Inflammatory macrophage treated with lipopolysaccharide for 1 hour (primary cell): ENCODE measurements at regions not wholly inside any gene's neighbourhood (a gene's known extent, or its start where the extent isn't known, plus 50 kb on each side); places are given as distances from the start of the nearest gene placed in this dataset.

Source experiments
- DNase-seq, 2 donors: peaks; one replicate each; pipeline ENCODE4 v3.0.0-alpha.2; 2020 to 2022

DNA sequence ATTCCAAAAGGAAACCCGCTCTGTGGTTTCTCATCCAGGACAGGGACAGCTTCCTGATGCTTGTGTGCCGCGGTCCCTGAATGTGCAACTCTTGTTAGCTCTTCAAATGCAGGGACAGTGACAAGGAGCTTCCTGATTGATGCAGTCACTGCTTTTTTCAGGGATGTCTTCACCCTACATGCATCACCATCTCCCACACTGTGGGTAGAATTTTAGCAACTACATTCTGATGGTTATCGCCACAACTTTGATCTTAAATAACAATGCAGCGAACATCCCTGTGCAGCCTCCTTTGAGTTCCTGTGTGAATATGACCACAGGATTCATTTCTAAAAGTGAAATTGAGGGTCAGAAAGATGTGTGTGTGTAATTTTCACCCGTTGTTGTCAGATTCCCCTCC, 115.0 kb downstream of the GGTLC2 start:
- DNase-seq, result no peak

DNA sequence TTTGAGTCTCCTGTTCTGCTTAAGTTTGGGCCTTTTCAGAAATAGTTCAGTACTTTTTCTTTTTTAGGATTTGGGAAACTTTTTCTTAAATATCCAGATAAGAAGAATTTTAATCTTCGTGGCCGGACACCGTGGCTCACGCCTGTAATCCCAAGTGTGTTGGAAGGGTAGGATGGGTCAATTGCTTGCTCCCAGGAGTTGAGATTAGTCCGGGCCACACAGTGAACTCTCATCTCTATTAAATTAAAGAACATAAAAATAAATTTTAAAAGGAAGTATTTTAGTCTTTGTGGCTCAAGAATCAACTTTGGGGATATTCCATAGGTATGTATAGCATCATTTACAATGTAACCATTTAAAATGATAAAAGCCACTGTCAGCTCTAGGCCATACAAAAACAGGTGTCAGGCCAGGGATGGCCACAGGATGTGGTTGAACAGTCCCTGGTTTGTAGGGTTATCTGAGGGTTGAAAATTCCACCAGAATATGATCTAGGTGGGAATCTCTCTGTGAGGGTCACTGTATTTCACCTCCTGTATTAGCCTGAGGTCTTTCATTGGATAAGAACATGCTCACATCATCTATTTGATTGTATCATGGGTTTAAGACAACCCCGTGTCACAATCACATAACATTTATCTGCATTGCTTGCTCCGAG, 115.6 kb downstream of the GGTLC2 start:
- DNase-seq, result no peak

DNA sequence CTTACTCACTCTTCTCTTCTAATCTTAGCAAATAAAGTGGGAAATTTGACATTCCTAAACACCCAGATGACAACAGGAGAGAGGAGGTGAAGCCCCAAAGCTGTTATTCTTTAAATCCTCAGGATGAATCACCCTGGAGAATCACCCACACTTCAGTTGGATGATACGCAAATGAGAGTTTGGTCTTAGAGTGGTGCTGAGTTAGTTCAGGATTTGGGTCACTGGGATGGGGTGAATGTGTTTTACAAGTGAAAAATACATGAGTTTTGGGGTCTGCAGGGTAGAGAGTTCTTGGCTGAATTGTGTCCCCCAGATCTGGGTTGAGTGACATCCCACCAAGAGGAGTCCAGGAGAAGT, 117.2 kb downstream of the GGTLC2 start:
- DNase-seq, result no peak

DNA sequence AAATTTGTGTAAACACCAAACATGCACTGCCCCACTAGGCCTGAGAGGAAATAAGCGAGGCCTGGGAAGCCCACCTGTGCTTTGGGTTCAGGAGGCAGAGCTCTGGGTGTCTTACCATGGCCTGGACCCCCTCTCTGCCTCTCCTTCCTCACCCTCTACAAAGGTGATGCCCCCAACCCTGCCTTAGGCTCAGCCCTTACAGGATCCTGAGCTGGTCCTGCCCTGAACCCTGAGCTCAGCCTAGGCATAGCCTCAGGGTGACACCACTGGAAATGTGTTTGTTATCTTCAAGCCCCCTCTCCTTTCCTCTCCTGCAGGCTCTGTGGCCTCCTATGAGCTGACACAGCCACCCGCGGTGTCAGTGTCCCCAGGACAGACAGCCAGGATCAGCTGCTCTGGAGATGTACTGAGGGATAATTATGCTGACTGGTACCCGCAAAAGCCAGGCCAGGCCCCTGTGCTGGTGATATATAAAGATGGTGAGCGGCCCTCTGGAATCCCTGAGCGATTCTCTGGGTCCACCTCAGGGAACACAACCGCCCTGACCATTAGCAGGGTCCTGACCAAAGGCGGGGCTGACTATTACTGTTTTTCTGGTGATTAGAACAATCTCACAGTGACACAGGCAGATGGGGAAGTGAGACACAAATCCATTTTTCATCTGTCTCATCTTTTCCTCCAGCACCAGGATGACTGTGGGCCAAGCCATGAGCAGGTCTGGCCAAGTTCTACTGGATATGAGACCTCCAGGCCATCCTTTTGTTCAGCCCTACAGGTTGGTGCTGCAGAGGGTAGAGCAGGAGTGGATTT, 117.8 kb downstream of the GGTLC2 start:
- DNase-seq, result no peak

DNA sequence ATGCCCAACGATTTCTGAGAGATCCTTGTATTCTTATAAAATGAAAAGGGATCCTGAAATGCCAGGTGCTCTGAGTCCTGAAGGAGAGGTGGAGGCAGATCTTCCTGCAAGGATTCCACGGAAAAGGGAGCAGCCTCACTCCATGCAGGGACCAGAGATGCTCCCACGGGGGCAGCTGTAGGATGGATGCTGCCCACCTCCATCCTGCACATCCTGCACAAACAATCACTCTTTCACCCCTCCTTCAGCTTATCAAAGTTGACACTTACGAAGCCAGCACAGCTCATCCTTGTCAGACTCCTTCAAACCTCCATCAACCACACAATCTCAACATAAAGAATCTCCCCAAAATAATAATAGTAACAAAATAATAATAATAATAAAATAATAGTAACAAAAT, 119.1 kb downstream of the GGTLC2 start:
- no peak for DNase-seq

DNA sequence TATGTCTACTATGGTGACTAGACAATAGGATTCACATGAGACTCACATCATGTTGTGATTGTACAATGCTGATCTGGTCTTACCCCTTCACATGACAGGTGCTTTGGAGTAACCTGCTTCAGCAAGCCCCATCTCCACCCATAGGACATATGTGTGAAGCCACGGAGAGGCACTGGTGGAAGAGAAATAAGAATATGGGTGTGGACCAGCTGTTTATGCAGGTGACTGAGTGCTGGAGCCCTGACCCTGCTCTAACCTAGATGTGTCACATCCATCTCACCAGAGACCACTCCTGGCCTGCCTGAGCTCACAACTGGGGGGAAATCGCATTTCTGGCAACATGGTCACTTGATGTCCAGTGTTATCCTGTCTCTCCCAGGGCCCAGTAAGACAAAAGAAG, 119.7 kb downstream of the GGTLC2 start:
- no peak for DNase-seq

DNA sequence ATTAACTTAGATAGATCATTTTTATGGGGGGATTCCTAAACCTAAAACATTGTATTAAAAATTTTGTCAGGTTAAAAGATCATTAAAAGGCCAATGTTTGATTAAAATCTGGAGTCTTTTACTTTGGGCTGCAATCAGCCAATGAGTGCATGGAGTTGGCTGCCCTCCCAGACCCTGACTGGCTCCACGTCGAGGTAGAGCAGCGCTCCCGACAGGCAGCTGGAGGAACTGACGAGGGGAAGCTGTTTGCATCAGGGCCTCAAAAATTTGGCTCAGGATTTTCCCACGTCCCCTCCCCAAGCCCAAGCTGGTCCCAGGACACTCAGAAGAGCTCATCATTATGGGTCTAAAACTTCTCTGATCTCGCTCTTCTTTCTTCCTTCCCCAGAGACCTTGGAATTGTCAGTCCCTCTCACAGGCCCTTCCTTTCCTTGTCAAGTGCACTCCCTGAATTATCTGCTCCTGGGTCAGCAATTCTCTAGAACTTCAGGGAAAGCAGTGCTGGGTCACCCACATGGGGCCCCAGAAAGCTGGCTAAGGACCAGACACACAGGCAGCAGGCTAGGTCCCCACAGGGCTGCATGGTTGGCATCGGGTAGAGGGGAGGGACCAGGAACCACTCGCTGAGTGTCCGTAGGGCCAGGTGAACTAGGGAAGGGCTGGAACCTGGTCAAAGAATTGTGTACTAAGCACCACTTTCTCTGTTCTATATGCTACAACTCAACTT, 119.6 kb upstream of the IGLL5 start:
- no peak for DNase-seq

DNA sequence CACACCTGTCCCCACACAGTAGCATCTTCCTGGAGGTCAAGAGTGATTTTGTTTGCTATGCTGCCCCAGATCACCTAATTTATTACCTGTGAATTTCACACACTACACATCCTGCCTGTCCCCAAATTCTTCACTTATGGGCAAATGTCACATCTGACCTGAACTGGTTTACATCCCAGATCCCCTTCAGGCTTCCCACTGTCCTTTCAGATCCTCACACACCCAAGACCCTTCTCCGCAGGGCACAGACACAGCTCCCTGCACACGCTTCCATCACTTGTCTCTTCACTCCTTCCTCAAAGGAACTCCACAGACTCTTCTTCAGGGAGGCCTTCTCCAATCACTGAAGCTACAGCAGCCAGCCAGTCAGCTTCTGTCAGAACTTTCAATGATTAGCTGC, 118.7 kb upstream of the IGLL5 start:
- DNase-seq, result no peak

DNA sequence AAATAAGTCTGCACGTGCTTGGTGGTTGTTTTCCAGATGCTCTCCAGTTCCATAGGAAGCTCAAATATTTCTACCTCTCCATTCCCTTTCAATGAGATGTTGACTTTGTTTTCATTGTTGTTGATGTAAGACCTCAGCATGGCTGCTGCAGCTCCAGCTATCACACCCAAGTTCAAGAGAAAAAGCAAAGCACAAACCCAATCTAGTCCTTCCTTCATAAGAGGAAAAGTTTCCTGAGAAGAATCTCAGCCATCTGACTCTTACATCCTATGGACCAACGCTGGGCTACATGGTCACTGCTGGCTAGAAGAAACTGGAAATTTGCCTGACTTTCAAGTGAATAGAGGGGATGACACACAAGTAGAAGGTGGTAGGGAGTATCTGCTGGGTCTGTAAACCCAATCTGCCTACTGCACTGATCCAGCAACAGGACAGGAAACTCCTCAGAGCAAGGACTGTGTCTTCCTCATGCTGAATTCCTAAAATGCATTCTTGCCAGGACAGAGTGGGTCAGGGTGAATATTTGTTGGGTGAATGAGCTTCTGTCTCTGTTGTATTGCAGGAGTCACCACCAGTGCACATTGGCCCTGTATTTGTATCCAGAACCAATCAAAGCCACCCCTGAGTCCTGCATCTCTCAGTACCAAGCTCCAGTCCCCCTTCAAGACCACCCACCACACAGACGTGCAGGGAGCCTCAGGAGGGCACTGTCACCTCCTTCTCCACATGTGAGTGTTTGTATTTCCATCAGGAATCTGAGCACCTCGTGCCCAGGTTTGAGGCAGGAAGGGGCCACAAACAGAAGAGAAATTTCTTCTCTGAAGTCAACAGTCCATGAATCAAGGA, 118.0 kb upstream of the IGLL5 start:
- DNase-seq, result no peak

DNA sequence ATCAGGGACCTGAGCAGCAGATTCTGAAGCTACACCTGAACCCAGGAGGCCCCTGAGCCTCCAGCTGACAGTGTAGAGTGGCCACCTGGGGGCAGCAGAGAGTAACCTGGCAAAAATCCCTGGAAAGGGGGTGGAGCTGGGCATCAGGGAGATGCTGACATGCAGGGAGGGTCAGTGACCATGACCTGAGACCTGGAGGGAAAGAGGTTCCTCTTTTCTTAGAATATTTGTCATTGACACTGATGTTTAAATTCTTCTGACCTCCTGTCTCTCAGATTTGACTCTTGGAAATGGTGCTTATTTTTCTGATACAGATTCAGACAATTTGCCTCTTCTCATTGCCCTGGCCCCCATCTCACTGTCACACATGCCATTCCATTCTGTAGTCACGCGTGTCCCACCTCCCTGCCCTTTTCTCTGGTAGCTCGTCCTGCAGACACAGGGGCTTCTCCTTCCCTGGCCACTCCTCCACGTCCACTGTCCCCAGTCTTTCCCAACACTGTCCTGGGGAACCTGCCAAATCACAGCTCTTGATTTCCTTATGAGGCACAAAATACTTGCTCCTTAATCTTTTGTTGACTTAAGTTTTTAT, 117.2 kb upstream of the IGLL5 start:
- DNase-seq, result peak; percentile 12 to 71

DNA sequence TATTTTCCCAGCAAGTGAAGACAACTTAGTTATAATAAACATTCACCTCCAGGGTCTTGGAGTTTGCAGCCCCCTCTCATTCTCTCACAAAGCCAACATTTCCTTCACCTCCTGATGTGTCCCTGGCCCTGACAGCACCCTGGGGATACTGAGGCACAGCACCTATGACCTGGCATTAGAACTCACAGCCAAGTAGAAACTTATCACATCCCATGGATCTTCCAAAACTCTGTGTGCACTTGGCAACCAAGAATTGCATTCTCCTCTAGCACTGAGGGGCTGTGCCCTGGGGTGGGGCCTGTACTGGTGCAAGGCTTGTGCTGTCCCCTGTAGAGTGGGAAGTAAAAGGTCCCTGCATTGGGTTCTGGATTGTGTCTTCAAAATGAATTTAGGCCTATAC, 116.7 kb upstream of the IGLL5 start:
- no peak for DNase-seq

DNA sequence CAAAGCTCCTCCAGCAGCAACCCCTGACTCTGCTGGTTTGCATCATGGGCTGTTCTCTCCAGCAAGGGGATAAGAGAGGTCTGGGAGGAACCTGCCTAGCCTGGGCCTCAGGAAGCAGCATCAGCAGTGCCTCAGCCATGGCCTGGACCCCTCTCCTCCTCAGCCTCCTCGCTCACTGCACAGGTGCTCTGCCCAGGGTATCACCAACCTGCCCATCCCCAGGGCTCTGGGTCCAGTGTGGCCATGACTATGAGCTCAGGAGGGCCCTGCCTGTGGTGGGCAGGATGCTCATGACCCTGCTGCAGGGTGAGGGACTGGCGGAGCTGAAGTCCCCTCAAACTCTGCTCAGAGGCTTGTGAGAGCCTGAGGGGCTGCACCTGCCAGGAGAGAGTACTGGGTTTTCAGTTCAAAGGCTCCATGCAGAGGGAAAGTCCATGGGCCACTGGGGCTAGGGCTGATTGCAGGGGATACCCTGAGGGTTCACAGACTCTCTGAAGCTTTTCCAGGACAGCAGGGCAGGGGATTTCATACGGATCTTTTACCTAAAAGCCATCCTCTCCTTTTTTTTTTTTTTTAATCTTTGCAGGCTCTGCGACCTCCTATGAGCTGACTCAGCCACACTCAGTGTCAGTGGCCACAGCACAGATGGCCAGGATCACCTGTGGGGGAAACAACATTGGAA, 115.8 kb upstream of the IGLL5 start:
- no peak for DNase-seq

DNA sequence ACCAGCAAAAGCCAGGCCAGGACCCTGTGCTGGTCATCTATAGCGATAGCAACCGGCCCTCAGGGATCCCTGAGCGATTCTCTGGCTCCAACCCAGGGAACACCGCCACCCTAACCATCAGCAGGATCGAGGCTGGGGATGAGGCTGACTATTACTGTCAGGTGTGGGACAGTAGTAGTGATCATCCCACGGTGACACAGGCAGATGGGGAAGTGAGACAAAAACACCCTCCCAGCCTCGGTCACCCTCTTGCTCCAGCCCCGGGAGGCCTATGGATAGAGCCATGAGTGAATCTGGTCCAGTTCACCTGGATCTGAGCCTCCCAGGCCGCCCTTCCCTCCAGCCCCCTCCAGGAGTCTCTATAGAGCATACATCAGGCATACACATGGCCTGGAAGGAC, 115.2 kb upstream of the IGLL5 start:
- DNase-seq, result no peak

DNA sequence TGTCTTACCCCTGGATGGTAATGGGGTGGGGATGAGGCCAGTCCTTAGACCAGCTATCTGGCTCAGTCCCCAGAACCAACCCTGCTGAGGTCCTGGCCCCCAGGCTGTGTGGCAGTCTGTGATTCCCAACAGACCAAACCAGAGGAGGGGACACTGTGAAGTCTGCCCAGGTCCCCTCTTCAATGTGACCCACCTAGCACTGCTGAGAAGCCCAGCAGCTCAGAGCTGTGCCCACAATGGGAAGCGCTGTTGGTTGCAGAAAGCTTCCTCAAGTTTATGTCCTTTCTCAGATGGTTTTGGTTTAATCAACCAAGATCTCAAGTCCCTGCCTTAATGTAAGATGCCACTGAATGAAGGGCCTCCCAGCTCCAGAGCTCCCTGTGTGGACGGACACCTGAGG, 114.7 kb upstream of the IGLL5 start:
- DNase-seq, result no peak

DNA sequence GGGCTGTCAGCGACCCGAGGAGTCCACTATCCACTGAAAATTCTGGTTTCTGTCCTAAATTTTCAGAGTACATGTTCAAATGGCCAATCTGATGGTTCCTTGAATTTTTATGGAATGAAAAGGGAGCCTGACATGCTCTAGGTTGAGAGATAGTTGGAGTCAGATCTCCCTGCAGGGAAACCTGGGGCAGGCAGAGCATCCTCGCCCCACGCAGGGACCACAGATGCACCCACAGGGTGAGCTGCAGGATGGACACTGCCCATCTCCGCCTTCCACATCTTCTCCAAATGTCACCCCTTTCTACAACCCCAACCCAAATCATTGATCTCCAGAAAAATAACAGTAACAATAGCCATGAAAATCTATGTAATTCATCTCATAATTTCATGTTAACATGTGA, 114.2 kb upstream of the IGLL5 start:
- no peak for DNase-seq

DNA sequence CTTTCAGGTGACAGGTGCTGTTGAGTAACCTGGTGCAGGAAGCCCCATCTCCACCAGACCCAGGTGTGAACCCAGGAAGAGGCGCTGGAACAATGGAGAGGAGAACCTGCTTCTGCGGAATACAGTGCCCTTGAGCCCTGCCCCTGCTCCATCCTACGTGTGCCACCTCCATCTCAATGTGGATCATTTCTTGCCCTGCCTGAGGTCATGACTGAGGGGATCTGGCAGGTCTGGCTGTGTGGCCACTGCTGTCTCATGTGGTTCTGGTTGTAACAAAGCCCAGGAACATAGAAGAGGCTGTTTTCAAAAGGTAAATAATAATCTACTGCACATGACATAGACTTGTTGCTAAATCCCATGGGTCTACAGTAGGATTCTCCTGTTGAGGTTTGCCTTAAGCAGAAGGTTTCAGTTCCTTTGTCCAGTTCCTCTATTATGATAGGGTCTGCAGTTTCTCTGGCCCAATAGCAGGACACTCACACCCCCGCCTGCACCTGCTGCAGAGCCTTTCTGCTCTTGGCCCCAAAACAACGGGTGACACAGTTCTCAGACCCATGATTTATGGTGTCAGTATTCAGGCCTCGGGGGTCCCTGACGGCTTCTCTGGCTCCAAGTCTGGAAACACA, 113.5 kb upstream of the IGLL5 start:
- DNase-seq, result peak; percentile 34 to 48

DNA sequence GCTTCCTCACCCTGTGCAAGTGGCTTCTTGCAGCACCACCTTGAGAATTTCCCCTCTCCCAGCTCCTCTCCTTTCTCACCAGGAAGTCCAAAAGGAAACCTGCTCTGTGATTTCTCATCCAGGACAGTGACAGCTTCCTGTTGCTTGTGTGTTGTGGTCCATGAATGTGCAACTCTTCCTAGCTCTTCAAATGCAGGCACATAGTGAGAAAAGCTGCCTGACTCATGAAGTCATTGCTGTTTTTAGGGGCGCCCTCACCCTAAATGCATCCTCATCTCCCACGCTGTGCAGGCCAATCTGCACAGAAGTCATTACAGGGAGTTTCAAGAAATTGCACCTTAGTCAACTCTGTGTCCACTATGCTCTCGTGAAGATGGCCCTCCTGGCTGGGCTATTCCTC, 112.9 kb upstream of the IGLL5 start:
- peak; percentile 8 to 22 for DNase-seq

DNA sequence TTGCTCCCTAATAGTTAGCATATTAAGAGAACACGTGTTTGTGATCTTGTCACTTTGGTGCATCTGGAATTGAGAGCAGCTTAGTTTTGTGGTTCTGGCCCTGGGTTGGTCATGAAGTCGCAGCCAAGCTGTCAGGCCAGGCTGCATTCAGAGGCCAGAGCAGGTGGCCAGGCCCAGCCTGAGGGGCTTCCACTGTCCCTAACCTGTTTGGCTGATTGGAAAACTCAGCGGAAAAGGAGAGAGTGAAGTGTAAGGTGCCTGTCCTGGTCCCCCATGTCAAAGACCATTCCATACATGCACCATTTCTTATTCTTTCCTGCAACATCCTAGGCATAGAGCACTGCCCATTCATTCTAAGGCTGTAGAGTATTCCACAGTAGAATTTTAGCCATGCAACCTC, 111.5 kb upstream of the IGLL5 start:
- no peak for DNase-seq

DNA sequence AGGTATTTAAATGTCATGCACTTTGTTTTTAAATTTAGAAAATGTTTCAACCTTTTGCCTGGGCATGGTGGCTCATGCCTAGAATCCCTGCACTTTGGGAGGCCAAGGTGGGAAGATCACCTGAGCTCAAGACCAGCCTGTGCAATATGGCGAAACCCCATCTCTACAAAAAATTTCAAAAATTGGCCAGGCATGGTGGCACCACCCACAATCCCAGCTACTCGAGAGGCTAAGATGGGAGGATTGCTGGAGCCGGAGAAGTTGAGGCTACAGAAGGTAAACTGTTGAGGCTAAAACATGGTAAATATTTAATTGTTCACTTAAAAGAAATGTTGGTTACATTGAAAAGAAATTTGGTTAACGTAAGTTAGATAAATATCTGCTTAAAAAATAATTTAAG, 108.4 kb upstream of the IGLL5 start:
- no peak for DNase-seq

DNA sequence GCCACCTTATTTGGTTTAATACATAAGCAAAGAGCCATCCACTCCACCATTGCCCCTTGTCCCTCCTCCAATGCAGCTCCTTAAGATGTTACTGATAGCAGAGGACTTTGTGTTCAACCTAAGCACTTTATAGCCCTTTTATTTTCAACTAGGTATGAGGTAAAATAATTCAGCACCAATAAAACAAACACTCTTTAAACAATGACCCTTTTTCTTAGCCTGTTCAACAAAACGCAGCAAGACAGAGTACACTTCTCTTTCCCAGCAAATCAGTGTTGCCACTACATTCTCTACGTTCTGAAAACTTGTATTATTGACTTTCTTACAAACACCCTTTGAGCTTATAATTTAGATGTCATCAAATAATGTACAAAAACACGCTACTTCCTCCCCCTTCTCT, 104.0 kb upstream of the IGLL5 start:
- DNase-seq, result no peak

DNA sequence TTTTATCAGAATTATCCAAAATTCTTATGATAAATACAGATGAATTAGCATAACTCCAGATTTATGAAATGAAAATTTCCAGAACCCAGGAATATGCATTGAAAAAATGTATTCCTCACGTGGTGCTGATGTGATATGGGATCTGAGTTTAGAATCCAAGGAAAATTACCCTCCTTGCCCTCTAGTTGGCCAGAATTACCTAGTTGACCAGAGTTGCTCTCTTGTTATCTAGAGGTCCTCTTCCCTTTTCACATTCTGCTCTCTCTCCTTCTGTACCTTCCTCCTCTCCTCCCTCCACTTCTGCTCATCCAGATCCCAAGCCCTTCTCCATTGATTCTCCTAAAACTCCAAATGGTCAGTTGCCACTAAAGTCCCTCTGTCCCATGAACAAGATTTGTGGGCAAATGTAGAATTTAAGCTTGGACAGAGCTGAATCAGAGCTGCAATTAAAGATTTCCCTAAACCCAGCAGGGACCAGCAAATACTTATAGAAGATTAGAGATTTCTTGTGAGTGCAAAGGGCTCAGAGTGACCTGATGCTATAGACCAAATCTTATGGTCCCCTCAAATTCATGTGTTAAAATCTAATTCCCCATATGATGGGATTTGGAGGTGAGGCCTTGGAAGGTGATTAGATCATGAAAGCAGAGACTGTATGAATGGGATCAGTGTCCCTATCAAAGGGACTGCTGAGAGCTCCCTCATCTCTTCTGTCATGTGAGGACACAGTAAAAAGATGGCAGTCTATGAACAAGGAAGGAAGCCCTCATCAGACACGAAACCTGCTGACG, 103.2 kb upstream of the IGLL5 start:
- DNase-seq, result no peak
